HG02759 (cell line): ENCODE measurements at regions not wholly inside any gene's neighbourhood (a gene's known extent, or its start where the extent isn't known, plus 50 kb on each side); places are given as distances from the start of the nearest gene placed in this dataset.

Experiments
- ATAC-seq: cut with Tn5 transposase; IDR thresholded peaks from one replicate; pipeline ENCODE4 v1.9.1; 2021; ENCODE audit warnings: mild to moderate bottlenecking, moderate library complexity; ENCODE audit not compliant: unreplicated experiment

- no peak for ATAC-seq
Observed at GRCh38 chr18:56238576-56238975, 399.8 kb downstream of the TXNL1 start.

- peak; percentile 90 for ATAC-seq
Observed at GRCh38 chr18:56235481-56236013, 402.8 kb downstream of the TXNL1 start.

DNA sequence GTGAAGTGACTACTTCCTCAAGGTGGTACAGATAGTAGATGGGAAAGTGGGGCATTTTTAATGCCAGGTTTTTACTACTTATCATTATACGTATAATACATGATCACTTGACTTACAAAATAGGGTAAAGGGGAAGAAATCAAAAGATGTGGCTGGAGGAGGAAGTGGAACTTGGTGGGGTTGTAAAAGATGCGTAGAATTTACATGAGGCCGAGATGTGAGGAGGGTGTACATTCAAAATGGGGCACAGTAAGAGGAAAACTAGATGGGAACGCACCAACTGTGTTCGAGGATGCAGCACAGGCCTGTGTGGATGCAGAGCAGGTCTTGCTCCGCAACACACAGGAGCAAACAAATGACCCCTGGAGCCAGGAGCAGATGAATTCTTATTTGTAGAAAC, 403.3 kb downstream of the TXNL1 start:
- peak; percentile 37 for ATAC-seq

- no peak for ATAC-seq
Observed at GRCh38 chr18:56233595-56233994, 404.8 kb downstream of the TXNL1 start.

DNA sequence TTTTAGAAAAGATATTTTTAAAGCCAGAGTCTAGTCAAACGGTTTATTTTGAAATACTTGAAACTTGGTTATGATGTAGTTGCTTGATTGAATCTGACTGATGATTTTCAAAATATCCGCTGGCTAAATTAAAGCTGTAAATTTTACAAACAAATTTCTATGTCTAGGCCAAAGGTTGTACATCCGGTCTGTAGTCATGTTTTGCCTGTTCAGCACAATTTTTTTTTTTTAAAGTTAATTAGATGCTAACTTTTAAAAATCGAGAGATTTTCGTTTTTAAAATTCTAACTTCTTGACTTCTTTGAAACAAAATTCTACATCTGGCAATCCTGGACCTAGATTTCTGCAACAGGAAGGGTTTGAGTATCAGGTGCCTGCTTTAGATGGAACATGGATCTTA, 412.4 kb downstream of the TXNL1 start:
- ATAC-seq, result no peak

- no peak for ATAC-seq
Observed at GRCh38 chr18:56224669-56225561, 413.5 kb downstream of the TXNL1 start.

DNA sequence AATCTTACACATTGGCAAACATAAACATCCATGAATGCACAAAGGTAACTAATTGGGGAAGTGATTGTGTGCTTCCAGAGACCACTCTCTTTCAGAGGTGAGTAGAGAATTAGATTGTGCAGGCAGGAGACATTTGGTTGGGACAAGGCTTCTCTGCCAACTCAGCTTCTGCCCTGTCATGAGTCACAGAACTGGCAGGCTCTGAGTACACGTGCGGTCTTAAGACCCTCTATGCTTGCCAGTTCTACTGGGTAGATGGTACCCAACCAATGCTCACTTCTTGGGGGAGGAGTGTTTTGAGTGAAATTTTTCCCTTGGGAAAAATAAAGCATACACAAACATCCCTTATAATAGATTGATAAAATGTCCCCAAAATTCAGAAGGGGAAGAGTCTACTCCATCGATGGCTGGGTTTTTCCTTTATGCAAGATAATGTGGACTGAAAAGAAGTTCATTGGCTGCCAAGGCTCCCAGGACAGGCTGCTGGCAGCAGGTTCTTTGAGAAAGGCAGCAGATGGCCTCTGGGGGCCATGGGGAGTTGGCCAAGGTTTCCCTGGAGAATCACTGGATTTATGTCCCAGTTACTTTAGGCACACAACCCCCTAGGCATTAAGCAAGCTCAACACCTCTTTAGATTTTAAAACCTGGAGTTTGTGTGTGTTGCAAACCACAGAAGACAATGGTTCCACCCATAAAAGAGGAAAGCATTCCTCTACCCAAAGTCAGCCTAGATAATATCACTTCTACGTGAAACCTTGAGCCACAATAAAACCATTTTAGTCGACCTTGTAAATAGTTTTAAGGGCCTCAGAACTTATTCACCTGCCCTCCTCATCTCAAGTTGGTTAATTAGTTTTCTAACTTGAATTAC, 417.0 kb downstream of the TXNL1 start:
- no peak for ATAC-seq

- no peak for ATAC-seq
Observed at GRCh38 chr18:56217406-56217805, 421.0 kb downstream of the TXNL1 start.

- no peak for ATAC-seq
Observed at GRCh38 chr18:56214706-56215105, 423.7 kb downstream of the TXNL1 start.

DNA sequence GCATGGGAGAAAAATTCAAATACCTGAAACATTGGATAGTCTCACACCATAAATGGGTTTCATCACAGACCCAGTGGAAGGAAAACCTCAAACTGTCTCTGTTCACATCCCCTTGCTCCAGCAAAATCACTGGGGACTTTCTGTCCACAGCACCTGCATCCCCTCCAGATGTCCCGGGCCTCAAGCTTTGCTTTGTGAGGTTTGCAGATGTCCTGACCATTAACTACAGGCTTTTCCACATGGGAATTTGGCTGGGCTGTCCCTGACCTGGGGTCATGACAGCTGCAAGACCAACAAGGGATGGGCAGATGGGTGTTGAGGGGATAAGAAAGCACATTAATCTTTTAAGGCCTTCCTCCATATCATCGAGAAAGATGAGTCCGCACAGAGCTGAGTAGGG, 427.9 kb downstream of the TXNL1 start:
- no peak for ATAC-seq

DNA sequence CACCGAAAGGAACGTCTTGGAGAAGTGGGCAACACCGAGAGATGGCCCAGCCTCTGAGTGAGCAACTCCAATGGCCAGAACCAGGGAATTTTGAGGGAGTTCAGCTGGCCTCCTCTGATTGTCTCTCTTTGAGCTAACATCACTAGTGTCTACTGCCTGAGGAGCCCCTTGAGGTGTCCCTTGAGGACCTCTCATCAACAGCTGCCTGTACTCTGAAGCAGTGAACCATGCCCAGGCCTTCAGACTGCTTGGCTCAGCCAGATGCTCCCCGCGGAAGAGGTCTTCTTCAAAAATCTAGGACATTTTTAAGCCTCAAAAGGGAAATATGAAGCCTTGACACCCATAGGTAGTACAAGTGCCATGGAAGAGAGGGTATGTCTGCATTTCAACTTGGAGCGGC, 430.4 kb downstream of the TXNL1 start:
- no peak for ATAC-seq

- no peak for ATAC-seq
Observed at GRCh38 chr18:56204052-56204451, 434.3 kb downstream of the TXNL1 start.

GRCh38 chr18:56202678-56203077, 435.7 kb downstream of the TXNL1 start:
- ATAC-seq, result no peak

DNA sequence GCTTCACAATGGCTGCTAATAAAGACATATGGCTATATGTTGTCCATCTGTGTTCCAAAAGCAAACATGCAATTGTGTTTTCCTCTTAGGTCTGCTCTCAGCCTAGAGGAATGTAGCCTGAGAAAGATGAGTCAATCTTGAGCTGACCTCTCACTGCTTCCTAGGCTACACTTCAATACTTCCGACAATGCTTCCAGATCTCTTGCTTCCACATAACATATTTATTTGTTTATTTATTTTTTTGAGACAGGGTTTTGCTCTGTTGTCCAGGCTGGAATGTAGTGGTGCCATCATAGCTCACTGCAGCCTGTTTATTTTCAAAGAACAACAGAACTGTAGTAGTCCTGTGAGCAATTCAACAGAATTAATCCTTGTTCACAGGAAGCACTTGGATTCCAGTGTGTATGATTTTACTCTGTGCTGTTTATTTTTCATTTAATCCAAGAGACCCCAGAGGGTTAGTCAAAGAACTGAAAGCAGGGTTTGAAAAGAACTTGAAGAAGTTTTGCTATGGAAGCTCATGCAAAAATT, 437.9 kb downstream of the TXNL1 start:
- no peak for ATAC-seq

GRCh38 chr18:56199580-56200330, 438.6 kb downstream of the TXNL1 start:
- ATAC-seq, result no peak

DNA sequence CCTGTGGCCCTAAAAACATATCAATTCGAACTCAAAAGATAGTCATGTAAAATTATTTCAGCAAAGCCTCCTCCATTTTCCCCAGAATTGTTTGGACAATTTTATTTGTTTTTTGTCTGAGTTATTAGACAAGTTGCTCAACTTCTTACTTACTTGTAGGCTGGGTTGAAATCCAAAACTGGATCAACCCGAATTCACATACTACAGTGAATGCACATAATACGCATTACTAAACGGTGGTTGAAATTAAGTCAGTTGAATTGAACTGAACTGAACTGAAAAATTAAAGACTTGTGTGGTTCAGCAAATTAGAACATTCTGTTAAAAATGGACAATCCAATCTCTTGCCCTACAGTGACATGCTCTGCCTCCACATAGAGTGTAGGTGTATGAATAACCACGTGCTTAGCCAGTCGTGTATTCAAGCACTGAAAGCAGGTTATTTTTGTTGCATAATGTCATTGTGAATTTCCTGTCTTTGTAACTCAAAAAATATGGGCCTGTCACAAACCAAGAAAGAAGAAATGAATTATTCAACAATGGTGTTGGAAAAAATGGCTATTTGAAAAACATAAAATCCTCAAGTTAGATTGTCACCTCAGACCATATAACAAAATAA, 441.0 kb downstream of the TXNL1 start:
- peak; percentile 73 for ATAC-seq

DNA sequence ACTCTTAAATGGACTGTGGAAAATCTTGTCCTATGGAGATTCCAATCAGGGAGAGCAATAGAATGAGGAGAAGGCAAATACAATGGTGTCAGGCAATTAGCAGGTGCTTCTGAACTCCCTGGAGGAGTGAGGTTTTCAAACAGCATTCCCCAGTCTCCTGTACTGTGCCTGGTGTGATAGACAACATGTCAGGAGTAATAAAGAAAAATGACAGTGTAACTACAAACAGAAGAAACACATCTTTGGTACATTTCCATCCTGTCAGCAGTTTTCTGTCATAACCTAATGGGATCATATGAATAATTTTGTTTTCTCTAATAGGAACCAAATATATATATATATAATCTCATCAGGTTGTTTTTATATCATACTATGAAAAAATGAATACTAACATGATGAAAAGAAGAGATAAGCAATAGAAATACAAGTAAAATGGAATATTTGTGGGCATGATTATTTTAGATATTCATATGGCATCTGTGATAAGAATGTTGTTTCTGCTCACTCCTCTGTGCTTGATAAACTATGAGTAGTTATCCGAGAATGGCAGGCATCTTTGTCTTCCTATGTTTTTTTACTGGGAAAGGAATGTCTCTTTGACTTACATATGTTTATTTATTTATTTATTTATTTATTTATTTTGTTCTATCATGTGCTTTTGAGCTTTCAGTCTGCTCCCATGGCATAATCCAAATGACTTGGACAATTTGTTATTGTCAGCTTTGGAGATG, 441.7 kb downstream of the TXNL1 start:
- ATAC-seq, result no peak

DNA sequence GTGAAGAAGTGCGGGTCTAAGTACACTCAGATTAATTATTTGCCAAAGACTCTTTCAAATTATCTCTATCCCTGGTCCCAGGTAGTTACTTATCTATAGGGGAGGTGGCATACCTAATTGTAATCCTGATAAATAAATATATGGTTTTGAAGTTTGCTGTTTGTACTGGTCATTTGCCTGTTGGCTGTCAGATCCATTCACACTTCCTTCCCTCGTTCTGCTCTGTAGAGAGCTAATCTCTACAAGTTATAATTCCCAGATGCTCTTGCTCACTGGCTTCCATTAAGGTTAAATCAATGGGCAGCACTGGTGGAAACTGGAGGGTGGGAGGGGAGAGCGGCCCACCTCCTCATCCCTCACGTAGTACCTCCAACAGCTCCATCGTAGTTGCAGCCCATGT, 447.1 kb downstream of the TXNL1 start:
- no peak for ATAC-seq

DNA sequence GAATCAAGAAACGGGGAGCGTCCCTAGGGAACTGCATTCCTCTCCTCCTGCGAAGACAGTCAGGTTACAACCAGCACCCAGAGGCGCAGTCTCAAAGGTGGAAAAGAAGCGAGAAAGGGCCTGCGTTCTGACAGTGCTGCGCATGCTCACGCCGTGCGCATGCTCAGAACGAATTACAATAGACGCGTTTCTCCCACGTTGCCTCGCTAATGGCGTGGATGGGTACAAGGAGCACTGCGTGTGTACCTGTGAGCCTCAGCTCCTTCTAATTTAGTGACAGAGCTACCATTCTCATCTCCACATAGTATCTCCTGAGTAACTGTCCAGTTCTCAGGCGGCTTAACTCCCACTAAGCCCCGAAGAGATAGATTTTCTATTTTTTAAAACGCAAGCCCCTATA, 448.8 kb downstream of the TXNL1 start:
- no peak for ATAC-seq
